Mesodermal cell (in vitro differentiated cells): ENCODE measurements at regions not wholly inside any gene's neighbourhood (a gene's known extent, or its start where the extent isn't known, plus 50 kb on each side); places are given as distances from the start of the nearest gene placed in this dataset.
A peak's percentile ranks its signal among the peaks of the same experiment; 100 is the strongest.

Experiments
- H3K27ac ChIP-seq: 2 replicates; pipeline ENCODE4 v1.7.0; 2013; ENCODE audit warnings: mild to moderate bottlenecking, low read depth, low read length, moderate library complexity; ENCODE audit not compliant: severe bottlenecking
- H3K36me3 ChIP-seq: 2 replicates; pipeline ENCODE4 v1.7.1; 2013; ENCODE audit warnings: mild to moderate bottlenecking, low read length, moderate library complexity; ENCODE audit not compliant: control insufficient read depth, insufficient read depth
- H3K4me1 ChIP-seq: one replicate; pipeline ENCODE4 v1.7.1; 2013; ENCODE audit warnings: mild to moderate bottlenecking, low read length; ENCODE audit not compliant: insufficient read depth, control insufficient read depth, poor library complexity, severe bottlenecking
- H3K4me3 ChIP-seq: 2 replicates; pipeline ENCODE4 v1.7.0; 2013; ENCODE audit warnings: low read length, control low read depth, mild to moderate bottlenecking; ENCODE audit not compliant: insufficient read depth, poor library complexity, severe bottlenecking; ENCODE audit errors: extremely low read depth
- H3K9me3 ChIP-seq: 2 replicates; pipeline ENCODE4 v1.7.1; 2013; ENCODE audit warnings: mild to moderate bottlenecking, low read length, moderate library complexity; ENCODE audit not compliant: control insufficient read depth
- WGBS, 2 experiments: methylation state at CpG; one replicate each; pipeline ENCODE4 v1.1.5; 2013; ENCODE audit warnings: missing lambda C conversion rate in 2 of 2; ENCODE audit not compliant: insufficient coverage in 2 of 2; 5-methylcytosine and 5-hydroxymethylcytosine counted together

GRCh38 chr4:22191565-22191964 is 243.0 kb upstream of the KCNIP4 start:
- H3K9me3 ChIP-seq, result peaks cover 4% of the 10 kb centered on the region
- H3K4me3 ChIP-seq, result no peak overlapping the region
- peaks cover 18% of the 10 kb centered on the region for H3K4me1 ChIP-seq
- no peaks in the 10 kb centered on the region for H3K36me3 ChIP-seq
- WGBS, 2 experiments, result 100% methylated on average over 1 of the region's 2 CpGs
- H3K27ac ChIP-seq, result no peak overlapping the region

GRCh38 chr4:22190855-22191254 is 242.3 kb upstream of the KCNIP4 start:
- H3K9me3 ChIP-seq, result peaks cover under 1% of the 10 kb centered on the region
- H3K4me1 ChIP-seq, result peaks cover 18% of the 10 kb centered on the region
- no peaks in the 10 kb centered on the region for H3K36me3 ChIP-seq
- no peak overlapping the region for H3K4me3 ChIP-seq
- peak overlapping the region; percentile 57 for H3K27ac ChIP-seq
- no CpG with 5 or more reads among the region's 1 CpG for WGBS, 2 experiments

GRCh38 chr4:22187203-22187820 is 238.7 kb upstream of the KCNIP4 start:
- Histone ChIP-seq H3K4me3 (no peak overlapping the region), H3K27ac (no peak overlapping the region), H3K36me3 (no peaks in the 10 kb centered on the region), H3K4me1 (peaks cover 18% of the 10 kb centered on the region), H3K9me3 (no peaks in the 10 kb centered on the region)
- WGBS, 2 experiments, result 100% methylated on average over 1 of the region's 2 CpGs; no CpG with 5 or more reads in 1 of the 2 experiments

- no peak overlapping the region for H3K4me3 ChIP-seq
- no peaks in the 10 kb centered on the region for H3K36me3 ChIP-seq
- no peak overlapping the region for H3K27ac ChIP-seq
- H3K9me3 ChIP-seq, result no peaks in the 10 kb centered on the region
- no peaks in the 10 kb centered on the region for H3K4me1 ChIP-seq
Measured at GRCh38 chr4:22181736-22182135, 233.2 kb upstream of the KCNIP4 start.

- no peaks in the 10 kb centered on the region for H3K36me3 ChIP-seq
- no CpG with 5 or more reads among the region's 1 CpG for WGBS, 2 experiments
- H3K4me1 ChIP-seq, result no peaks in the 10 kb centered on the region
- H3K9me3 ChIP-seq, result no peaks in the 10 kb centered on the region
- H3K4me3 ChIP-seq, result no peak overlapping the region
- no peak overlapping the region for H3K27ac ChIP-seq
Measured at GRCh38 chr4:22179124-22179874, 230.7 kb upstream of the KCNIP4 start.

- no CpG with 5 or more reads among the region's 1 CpG for whole genome bisulfite sequencing, 2 experiments
- Histone ChIP-seq H3K4me1 (no peaks in the 10 kb centered on the region), H3K36me3 (no peaks in the 10 kb centered on the region), H3K4me3 (no peak overlapping the region), H3K9me3 (no peaks in the 10 kb centered on the region), H3K27ac (no peak overlapping the region)
Measured at GRCh38 chr4:22174640-22175039, 226.1 kb upstream of the KCNIP4 start.

- no CpG with 5 or more reads among the region's 1 CpG for WGBS, 2 experiments
- H3K27ac ChIP-seq, result no peak overlapping the region
- H3K36me3 ChIP-seq, result no peaks in the 10 kb centered on the region
- H3K4me1 ChIP-seq, result no peaks in the 10 kb centered on the region
- H3K4me3 ChIP-seq, result no peak overlapping the region
- H3K9me3 ChIP-seq, result no peaks in the 10 kb centered on the region
Measured at GRCh38 chr4:22170353-22170752, 221.8 kb upstream of the KCNIP4 start.

GRCh38 chr4:22167201-22167600 is 218.6 kb upstream of the KCNIP4 start:
- no CpG with 5 or more reads among the region's 4 CpGs for WGBS, 2 experiments
- Histone ChIP-seq H3K36me3 (no peaks in the 10 kb centered on the region), H3K9me3 (no peaks in the 10 kb centered on the region), H3K27ac (no peak overlapping the region), H3K4me1 (no peaks in the 10 kb centered on the region), H3K4me3 (no peak overlapping the region)

GRCh38 chr4:22162454-22162853 is 213.9 kb upstream of the KCNIP4 start:
- Histone ChIP-seq H3K9me3 (no peaks in the 10 kb centered on the region), H3K4me3 (no peak overlapping the region), H3K27ac (no peak overlapping the region), H3K36me3 (no peaks in the 10 kb centered on the region), H3K4me1 (no peaks in the 10 kb centered on the region)
- WGBS, 2 experiments, result 84 to 95% methylated on average over 2 to 5 of the region's 5 CpGs

- H3K4me3 ChIP-seq, result no peak overlapping the region
- no peaks in the 10 kb centered on the region for H3K4me1 ChIP-seq
- H3K9me3 ChIP-seq, result no peaks in the 10 kb centered on the region
- WGBS, 2 experiments, result 60 to 70% methylated on average over 1 to 2 of the region's 3 CpGs
- no peaks in the 10 kb centered on the region for H3K36me3 ChIP-seq
- no peak overlapping the region for H3K27ac ChIP-seq
Measured at GRCh38 chr4:22130741-22131140, 182.2 kb upstream of the KCNIP4 start.

- WGBS, 2 experiments, result 21 to 51% methylated on average over 4 to 7 of the region's 12 CpGs
- no peaks in the 10 kb centered on the region for H3K4me1 ChIP-seq
- H3K36me3 ChIP-seq, result no peaks in the 10 kb centered on the region
- H3K4me3 ChIP-seq, result no peak overlapping the region
- no peak overlapping the region for H3K27ac ChIP-seq
- no peaks in the 10 kb centered on the region for H3K9me3 ChIP-seq
Measured at GRCh38 chr4:22129454-22130029, 181.0 kb upstream of the KCNIP4 start.
